SH-SY5Y (cell line): ENCODE measurements at regions not wholly inside any gene's neighbourhood (a gene's known extent, or its start where the extent isn't known, plus 50 kb on each side); places are given as distances from the start of the nearest gene placed in this dataset.

Experiments used
- GATA2 ChIP-seq: IDR thresholded peaks from 2 replicates; pipeline ENCODE4 v1.6.1; 2011; ENCODE audit warnings: mild to moderate bottlenecking, low read depth, low read length
- GATA3 ChIP-seq: IDR thresholded peaks from 2 replicates; pipeline ENCODE4 v1.6.1; 2011; ENCODE audit warnings: low read depth, mild to moderate bottlenecking, low read length, moderate library complexity

- TF ChIP-seq GATA2 (no peak), GATA3 (no peak)
These were observed 481.5 kb downstream of the TSN start for GRCh38 chr2:122236925-122237324.
